ENCODE measurements at regions not wholly inside any gene's neighbourhood (a gene's known extent, or its start where the extent isn't known, plus 50 kb on each side); places are given as distances from the start of the nearest gene placed in this dataset.
A peak's percentile ranks its signal among the peaks of the same experiment; 100 is the strongest.

GRCh38 chr3:187954516-187954872 lies 199.5 kb upstream of the LPP start:
- Histone ChIP-seq H3K27ac (ENCODE audit: low read length) (no peak overlapping the region), H3K27me3 (replicated peaks in 1 of 2; ENCODE audit: control insufficient read depth in 2 of 2, extremely low read depth in 1 of 2, insufficient read depth in 2 of 2, low read length in 1 of 2) (no peaks in the 10 kb centered on the region), H3K4me1 (ENCODE audit: control insufficient read depth in 1 of 2, extremely low read depth in 1 of 2, insufficient read depth in 2 of 2, low read length in 2 of 2) (peaks cover 23 to 26% of the 10 kb centered on the region in 2 experiments), H3K9me3 (no peaks in the 10 kb centered on the region), H3K4me3 (ENCODE audit: control insufficient read depth in 1 of 2, extremely low read depth in 1 of 2, low read length in 1 of 2) (no peak overlapping the region), H3K36me3 (ENCODE audit: control insufficient read depth in 2 of 2, extremely low read depth in 1 of 2, insufficient read depth in 1 of 2, low read length in 1 of 2) (no peaks in the 10 kb centered on the region)
- Mint-ChIP-seq H3K9me3 (no peaks in the 10 kb centered on the region), H3K36me3 (no peaks in the 10 kb centered on the region), H3K4me1 (peaks cover 27 to 44% (median 31%) of the 10 kb centered on the region in 3 donors), H3K27me3 (no peaks in the 10 kb centered on the region), H3K4me3 (no peak overlapping the region), H3K27ac (no peak overlapping the region)
- no CpG with 5 or more reads among the region's 2 CpGs for WGBS (ENCODE audit: insufficient coverage)
- ChIA-PET CTCF (no interaction called here), POLR2A (no interaction called here)
- ATAC-seq (replicated peaks in 1 of 4) (no peak), DNase-seq (no peak)

DNA sequence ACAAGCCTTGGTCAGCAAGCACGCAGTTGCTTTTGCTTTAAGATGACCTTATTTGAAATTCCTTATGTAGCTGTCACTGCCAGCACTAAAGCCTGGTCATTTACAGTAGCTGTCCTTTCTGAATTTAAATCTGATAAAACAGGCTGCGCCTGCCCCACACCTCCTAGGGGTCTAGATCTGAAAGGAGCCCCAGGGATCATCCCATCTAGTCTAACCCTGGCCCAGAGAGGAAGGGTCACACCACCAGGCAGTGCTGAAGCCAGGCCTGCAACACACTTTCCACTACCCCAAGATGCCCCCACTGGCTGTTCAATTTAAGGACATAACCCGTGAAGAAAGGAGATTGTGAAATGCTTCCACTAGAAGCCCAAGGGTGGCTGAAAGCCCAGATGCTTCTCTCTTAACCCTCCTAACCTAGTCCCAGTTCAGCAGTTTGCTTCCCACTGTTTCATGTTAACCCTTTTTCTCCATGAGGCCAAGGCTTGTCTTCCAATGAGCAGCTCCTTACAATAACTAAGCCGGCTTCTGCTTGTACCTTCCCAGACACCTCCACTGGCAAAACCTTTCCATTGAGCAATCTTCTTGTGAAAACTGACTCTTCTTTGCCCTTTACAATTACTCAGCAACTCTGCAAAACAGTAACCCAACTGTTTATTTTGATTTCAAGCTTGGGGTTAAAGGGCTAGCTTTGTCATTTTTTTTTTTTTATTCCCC lies 198.9 kb upstream of the LPP start:
- H3K27me3 ChIP-seq (replicated peaks in 1 of 2; ENCODE audit: control insufficient read depth in 2 of 2, extremely low read depth in 1 of 2, insufficient read depth in 2 of 2, low read length in 1 of 2), result no peaks in the 10 kb centered on the region
- Mint-ChIP-seq H3K4me3 (no peak overlapping the region), H3K36me3 (no peaks in the 10 kb centered on the region), H3K27me3 (no peaks in the 10 kb centered on the region), H3K4me1 (peaks cover 27 to 45% (median 35%) of the 10 kb centered on the region in 3 donors), H3K27ac (no peak overlapping the region), H3K9me3 (no peaks in the 10 kb centered on the region)
- DNase-seq (no peak), ATAC-seq (replicated peaks in 1 of 4) (no peak)
- no peaks in the 10 kb centered on the region for H3K36me3 ChIP-seq (ENCODE audit: control insufficient read depth in 2 of 2, extremely low read depth in 1 of 2, insufficient read depth in 1 of 2, low read length in 1 of 2)
- ChIA-PET POLR2A (no interaction called here), CTCF (no interaction called here)
- no peak overlapping the region for H3K4me3 ChIP-seq (ENCODE audit: control insufficient read depth in 1 of 2, extremely low read depth in 1 of 2, low read length in 1 of 2)
- 93% methylated on average over 4 of the region's 4 CpGs for WGBS (ENCODE audit: insufficient coverage)
- peaks cover 23 to 27% of the 10 kb centered on the region in 2 experiments for H3K4me1 ChIP-seq (ENCODE audit: control insufficient read depth in 1 of 2, extremely low read depth in 1 of 2, insufficient read depth in 2 of 2, low read length in 2 of 2)
- no peak overlapping the region for H3K27ac ChIP-seq (ENCODE audit: low read length)
- no peaks in the 10 kb centered on the region for H3K9me3 ChIP-seq

GRCh38 chr3:187955587-187955952 lies 198.4 kb upstream of the LPP start:
- DNase-seq, result no peak
- no peak overlapping the region for H3K27ac ChIP-seq (ENCODE audit: low read length)
- H3K4me3 ChIP-seq (ENCODE audit: control insufficient read depth in 1 of 2, extremely low read depth in 1 of 2, low read length in 1 of 2), result no peak overlapping the region
- H3K27me3 ChIP-seq (replicated peaks in 1 of 2; ENCODE audit: control insufficient read depth in 2 of 2, extremely low read depth in 1 of 2, insufficient read depth in 2 of 2, low read length in 1 of 2), result no peaks in the 10 kb centered on the region
- no peaks in the 10 kb centered on the region for H3K27me3 Mint-ChIP-seq
- no peak for ATAC-seq (replicated peaks in 1 of 4)
- H3K36me3 Mint-ChIP-seq, result no peaks in the 10 kb centered on the region
- H3K9me3 ChIP-seq, result no peaks in the 10 kb centered on the region
- no peak overlapping the region for H3K4me3 Mint-ChIP-seq
- H3K36me3 ChIP-seq (ENCODE audit: control insufficient read depth in 2 of 2, extremely low read depth in 1 of 2, insufficient read depth in 1 of 2, low read length in 1 of 2), result no peaks in the 10 kb centered on the region
- H3K4me1 ChIP-seq (ENCODE audit: control insufficient read depth in 1 of 2, extremely low read depth in 1 of 2, insufficient read depth in 2 of 2, low read length in 2 of 2), result peaks cover 23 to 27% of the 10 kb centered on the region in 2 experiments
- ChIA-PET POLR2A (no interaction called here), CTCF (no interaction called here)
- H3K4me1 Mint-ChIP-seq, result peaks cover 27 to 45% (median 35%) of the 10 kb centered on the region in 3 donors
- H3K27ac Mint-ChIP-seq, result peak overlapping the region in 1 of 2 donors; percentile 41
- no peaks in the 10 kb centered on the region for H3K9me3 Mint-ChIP-seq

- H3K4me1 Mint-ChIP-seq, result peaks cover 21 to 37% (median 29%) of the 10 kb centered on the region in 3 donors
- H3K9me3 Mint-ChIP-seq, result no peaks in the 10 kb centered on the region
- Histone ChIP-seq H3K36me3 (ENCODE audit: control insufficient read depth in 2 of 2, extremely low read depth in 1 of 2, insufficient read depth in 1 of 2, low read length in 1 of 2) (no peaks in the 10 kb centered on the region), H3K9me3 (no peaks in the 10 kb centered on the region), H3K27ac (ENCODE audit: low read length) (no peak overlapping the region), H3K4me1 (ENCODE audit: control insufficient read depth in 1 of 2, extremely low read depth in 1 of 2, insufficient read depth in 2 of 2, low read length in 2 of 2) (peaks cover 27 to 28% of the 10 kb centered on the region in 2 experiments), H3K4me3 (ENCODE audit: control insufficient read depth in 1 of 2, extremely low read depth in 1 of 2, low read length in 1 of 2) (no peak overlapping the region), H3K27me3 (replicated peaks in 1 of 2; ENCODE audit: control insufficient read depth in 2 of 2, extremely low read depth in 1 of 2, insufficient read depth in 2 of 2, low read length in 1 of 2) (no peaks in the 10 kb centered on the region)
- WGBS (ENCODE audit: insufficient coverage), result 83% methylated on average over 2 of the region's 5 CpGs
- no peak overlapping the region for H3K4me3 Mint-ChIP-seq
- no peak overlapping the region for H3K27ac Mint-ChIP-seq
- DNase-seq, result no peak
- CTCF ChIA-PET, result interaction anchor here in 1 of 2 donors (0.6 kb wide), 1 partner anchor 85 kb away, joined by 3 read pairs; no protein-coding TSS in a partner anchor
- no peaks in the 10 kb centered on the region for H3K36me3 Mint-ChIP-seq
- POLR2A ChIA-PET, result no interaction called here
- no peak for ATAC-seq (replicated peaks in 1 of 4)
- H3K27me3 Mint-ChIP-seq, result no peaks in the 10 kb centered on the region
Measured at GRCh38 chr3:187957165-187957581, 196.8 kb upstream of the LPP start.

GRCh38 chr3:187957582-187957981 lies 196.4 kb upstream of the LPP start:
- ChIA-PET CTCF (interaction anchor here in 1 of 2 donors (0.6 kb wide), 1 partner anchor 85 kb away, joined by 3 read pairs; no protein-coding TSS in a partner anchor), POLR2A (no interaction called here)
- no peaks in the 10 kb centered on the region for H3K9me3 ChIP-seq
- Mint-ChIP-seq H3K36me3 (no peaks in the 10 kb centered on the region), H3K27me3 (no peaks in the 10 kb centered on the region), H3K27ac (no peak overlapping the region), H3K4me3 (no peak overlapping the region), H3K4me1 (peaks cover 20 to 36% (median 28%) of the 10 kb centered on the region in 3 donors), H3K9me3 (no peaks in the 10 kb centered on the region)
- H3K27me3 ChIP-seq (replicated peaks in 1 of 2; ENCODE audit: control insufficient read depth in 2 of 2, extremely low read depth in 1 of 2, insufficient read depth in 2 of 2, low read length in 1 of 2), result no peaks in the 10 kb centered on the region
- ATAC-seq (replicated peaks in 1 of 4) (no peak), DNase-seq (no peak)
- no peak overlapping the region for H3K4me3 ChIP-seq (ENCODE audit: control insufficient read depth in 1 of 2, extremely low read depth in 1 of 2, low read length in 1 of 2)
- H3K27ac ChIP-seq (ENCODE audit: low read length), result no peak overlapping the region
- H3K36me3 ChIP-seq (ENCODE audit: control insufficient read depth in 2 of 2, extremely low read depth in 1 of 2, insufficient read depth in 1 of 2, low read length in 1 of 2), result no peaks in the 10 kb centered on the region
- peaks cover 27 to 32% of the 10 kb centered on the region in 2 experiments for H3K4me1 ChIP-seq (ENCODE audit: control insufficient read depth in 1 of 2, extremely low read depth in 1 of 2, insufficient read depth in 2 of 2, low read length in 2 of 2)

GRCh38 chr3:187958432-187959003 lies 195.4 kb upstream of the LPP start:
- no peaks in the 10 kb centered on the region for H3K36me3 Mint-ChIP-seq
- H3K27ac ChIP-seq (ENCODE audit: low read length), result peak overlapping the region; percentile 66

More at GRCh38 chr3:187958432-187959003, 195.4 kb upstream of the LPP start:
- no peaks in the 10 kb centered on the region for H3K36me3 ChIP-seq (ENCODE audit: control insufficient read depth in 2 of 2, extremely low read depth in 1 of 2, insufficient read depth in 1 of 2, low read length in 1 of 2)
- H3K4me3 ChIP-seq (ENCODE audit: control insufficient read depth in 1 of 2, extremely low read depth in 1 of 2, low read length in 1 of 2), result peak overlapping the region in 1 of 2 donors; percentile 7
- H3K27me3 Mint-ChIP-seq, result no peaks in the 10 kb centered on the region
- peaks cover 33 to 42% of the 10 kb centered on the region in 2 experiments for H3K4me1 ChIP-seq (ENCODE audit: control insufficient read depth in 1 of 2, extremely low read depth in 1 of 2, insufficient read depth in 2 of 2, low read length in 2 of 2)
- no peaks in the 10 kb centered on the region for H3K9me3 ChIP-seq
- DNase-seq (peak; percentile 33 to 70 (median 55)), ATAC-seq (replicated peaks in 1 of 4) (peak; percentile 87 to 99 (median 98))
- peak overlapping the region; percentile 59 to 71 (median 69) for H3K4me3 Mint-ChIP-seq
- ChIA-PET CTCF (interaction anchor here in 1 of 2 donors (1.1 kb wide), 1 partner anchor 17 kb away, joined by 4 read pairs; no protein-coding TSS in a partner anchor), POLR2A (interaction anchor here in 1 of 2 donors (0.5 kb wide), 1 partner anchor 161 kb away, joined by 9 read pairs; no protein-coding TSS in a partner anchor)
- H3K9me3 Mint-ChIP-seq, result no peaks in the 10 kb centered on the region
- H3K27ac Mint-ChIP-seq, result peak overlapping the region; percentile 71 to 87
- no peaks in the 10 kb centered on the region for H3K27me3 ChIP-seq (replicated peaks in 1 of 2; ENCODE audit: control insufficient read depth in 2 of 2, extremely low read depth in 1 of 2, insufficient read depth in 2 of 2, low read length in 1 of 2)
- WGBS (ENCODE audit: insufficient coverage), result 5% methylated on average over 9 of the region's 12 CpGs
- peaks cover 17 to 36% (median 28%) of the 10 kb centered on the region in 3 donors for H3K4me1 Mint-ChIP-seq

Measured in T-cell (primary cell).